Middle frontal gyrus (tissue), 1 donor: ENCODE measurements at regions not wholly inside any gene's neighbourhood (a gene's known extent, or its start where the extent isn't known, plus 50 kb on each side); places are given as distances from the start of the nearest gene placed in this dataset.

ENCODE experiments used
- DNase-seq: peaks from one replicate; pipeline ENCODE4 v3.0.0-alpha.2; 2015; ENCODE audit warnings: low spot score; ENCODE audit errors: extremely low spot score

DNA sequence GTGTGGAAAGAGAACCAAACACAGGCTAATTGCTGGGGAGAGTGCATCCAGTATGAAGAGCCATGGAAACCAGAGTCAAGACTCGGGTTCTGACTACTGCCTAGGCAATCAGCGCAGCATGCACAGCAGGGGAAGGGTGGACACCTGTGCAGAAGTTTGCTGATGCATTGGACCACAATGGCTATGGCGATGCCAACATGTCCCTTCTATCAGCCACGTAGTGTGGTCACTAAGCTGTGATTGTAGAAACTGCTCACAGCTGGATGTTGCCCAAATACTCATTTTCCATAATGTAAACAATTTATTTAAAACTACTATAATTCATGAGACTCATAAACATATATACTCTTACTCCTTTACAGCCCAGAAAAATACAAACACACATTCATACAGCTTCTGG lies 1718.2 kb downstream of the EFNB2 start:
- DNase-seq = no peak

DNA sequence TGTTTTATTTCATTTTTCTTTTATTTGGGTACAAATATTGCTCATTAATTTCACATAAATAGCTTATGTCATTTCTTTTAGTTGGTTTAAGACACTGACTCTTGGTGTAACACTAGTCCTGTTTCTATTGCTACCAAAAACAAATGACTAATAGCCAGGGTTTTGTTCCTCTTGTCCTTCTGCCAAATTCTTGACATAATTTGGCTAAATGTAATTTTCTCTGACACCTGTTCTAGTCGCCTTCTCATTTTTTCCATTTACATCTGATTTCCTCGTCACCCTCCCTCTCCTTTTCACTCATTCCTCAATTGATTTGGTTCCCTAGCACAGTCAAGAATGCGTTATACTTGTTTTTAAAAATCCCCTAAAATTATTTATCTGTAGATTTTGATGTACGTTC lies 1718.7 kb downstream of the EFNB2 start:
- no peak for DNase-seq

DNA sequence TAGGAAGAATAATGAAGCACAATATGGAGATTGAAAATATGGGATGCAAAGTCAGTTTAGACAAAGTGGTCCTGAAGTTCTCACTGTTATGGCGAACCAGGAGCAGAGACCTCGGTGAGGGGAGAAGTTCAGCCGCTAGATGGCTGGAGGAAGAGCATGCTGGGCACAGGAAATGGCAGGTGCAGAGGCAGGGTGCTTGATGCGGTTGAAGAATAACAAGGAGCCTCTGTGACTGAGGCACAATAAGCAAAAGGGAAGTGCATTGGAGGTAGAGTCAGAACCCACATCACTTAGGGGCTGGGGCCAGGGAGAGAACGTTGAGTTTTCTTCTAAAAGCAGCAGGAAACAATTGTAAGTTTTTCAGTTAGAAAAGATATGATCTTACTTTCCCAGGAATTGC lies 1725.2 kb downstream of the EFNB2 start:
- no peak for DNase-seq

DNA sequence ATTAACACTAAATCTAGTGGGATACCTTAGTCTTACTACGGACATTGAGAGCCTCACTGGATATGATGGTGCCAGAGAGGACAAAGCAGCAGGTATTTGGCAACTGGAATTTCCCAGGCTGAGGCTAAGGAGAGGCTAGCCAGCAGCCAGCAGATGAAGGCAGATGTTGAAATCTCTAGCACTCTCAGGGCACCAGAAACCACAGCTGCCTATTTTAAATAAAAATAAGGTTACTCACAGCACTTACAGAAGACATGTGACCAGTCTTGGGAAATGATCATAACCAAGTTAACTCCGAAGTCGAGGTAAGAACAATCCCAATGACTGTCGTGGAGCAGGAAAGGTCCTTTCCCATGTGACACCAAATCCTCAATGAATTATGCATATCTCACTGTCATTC lies 1726.0 kb downstream of the EFNB2 start:
- DNase-seq = no peak

DNA sequence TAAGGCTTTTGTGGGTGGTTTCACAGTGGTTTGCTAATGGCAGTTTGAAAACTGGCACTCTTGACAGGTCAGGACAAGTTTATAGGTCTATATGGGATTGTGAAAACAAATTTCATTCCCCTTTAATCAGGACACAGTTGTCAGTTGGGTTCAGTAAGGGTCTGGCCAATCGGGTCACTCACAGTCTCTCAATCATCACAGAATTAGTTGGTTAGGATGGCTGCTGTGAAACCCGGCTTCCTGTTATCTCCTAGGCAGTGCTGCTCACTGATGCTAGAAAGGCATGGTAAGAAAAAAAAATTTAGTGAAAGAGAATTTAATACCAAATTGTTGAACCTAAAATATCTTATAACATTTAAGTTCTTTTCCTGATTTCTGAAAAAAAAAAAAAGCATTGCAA lies 1730.1 kb downstream of the EFNB2 start:
- DNase-seq = no peak

DNA sequence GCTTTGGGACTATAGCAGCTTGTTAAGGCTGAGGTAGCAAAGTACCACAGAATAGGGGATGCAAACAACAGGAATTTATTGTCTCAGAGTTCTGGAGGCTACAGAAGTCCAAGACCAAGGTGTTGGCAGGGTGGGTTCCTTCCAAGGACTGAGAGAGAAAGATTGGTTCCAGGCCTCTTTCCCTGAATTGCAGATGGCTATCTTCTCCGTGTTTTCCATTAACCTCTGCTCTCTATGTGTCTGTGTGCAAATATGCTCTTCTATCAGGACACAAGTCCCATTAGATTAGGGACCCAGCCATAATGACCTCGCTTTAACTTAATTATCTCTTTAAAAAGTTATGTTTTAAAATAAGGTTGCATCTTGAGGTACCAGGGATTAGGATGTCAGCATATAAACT lies 1732.9 kb upstream of the SLC10A2 start:
- no peak for DNase-seq

DNA sequence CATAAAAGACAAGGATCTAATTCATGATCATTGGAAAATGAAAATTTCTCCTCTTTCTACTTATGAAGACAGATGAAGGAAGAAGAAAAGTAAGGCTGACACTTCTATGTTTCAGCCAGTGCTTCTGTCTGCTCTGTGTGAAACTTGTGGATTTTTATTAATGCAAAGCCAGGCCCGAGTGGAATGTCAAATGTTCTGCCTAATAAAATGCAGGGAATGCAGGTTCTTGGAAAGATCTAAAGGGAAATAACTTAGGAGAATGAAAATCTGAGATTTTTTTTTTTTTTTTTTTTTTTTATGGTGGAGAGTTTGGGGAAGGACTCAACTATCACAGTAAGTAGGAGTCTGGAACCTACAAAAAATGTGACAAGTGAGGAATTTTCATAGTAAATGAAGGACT lies 1732.3 kb upstream of the SLC10A2 start:
- DNase-seq = no peak

DNA sequence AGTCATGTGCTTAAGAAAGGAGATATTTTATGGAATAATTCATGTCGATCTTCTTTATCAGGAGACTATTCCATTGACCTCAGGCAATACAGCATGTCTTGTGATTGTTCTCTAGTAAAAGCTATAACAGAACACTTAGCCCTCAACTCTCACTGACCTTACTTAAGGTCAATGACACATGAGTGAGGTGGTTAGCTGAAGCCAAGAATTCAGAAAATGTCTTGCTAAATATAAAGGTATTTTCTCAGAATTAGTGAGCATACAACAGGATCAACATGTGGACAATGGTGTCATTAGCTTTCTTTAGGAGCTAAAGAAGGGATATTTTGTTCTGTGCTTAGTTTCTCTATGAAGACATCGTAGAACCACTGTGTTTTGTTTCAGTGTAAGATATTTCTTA lies 1730.4 kb upstream of the SLC10A2 start:
- DNase-seq = no peak

DNA sequence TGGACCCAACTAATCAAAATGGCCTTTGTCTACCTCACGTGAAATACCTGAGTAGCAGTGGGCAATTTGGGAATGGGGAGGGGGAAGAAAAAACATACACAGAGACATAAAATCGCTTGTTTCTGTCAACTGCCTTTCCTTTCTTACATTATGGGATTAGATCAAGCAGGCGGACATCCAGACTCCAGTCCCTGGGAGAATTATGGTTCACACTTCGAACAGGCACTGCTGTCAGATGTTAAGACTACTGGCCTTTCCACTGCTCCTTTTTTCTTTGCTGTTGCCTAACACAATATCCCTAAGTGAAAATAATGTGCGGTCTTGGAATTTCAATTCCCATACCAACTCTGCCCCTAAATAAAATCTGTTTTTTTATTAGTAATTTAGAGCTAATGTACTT lies 1719.7 kb upstream of the SLC10A2 start:
- no peak for DNase-seq

DNA sequence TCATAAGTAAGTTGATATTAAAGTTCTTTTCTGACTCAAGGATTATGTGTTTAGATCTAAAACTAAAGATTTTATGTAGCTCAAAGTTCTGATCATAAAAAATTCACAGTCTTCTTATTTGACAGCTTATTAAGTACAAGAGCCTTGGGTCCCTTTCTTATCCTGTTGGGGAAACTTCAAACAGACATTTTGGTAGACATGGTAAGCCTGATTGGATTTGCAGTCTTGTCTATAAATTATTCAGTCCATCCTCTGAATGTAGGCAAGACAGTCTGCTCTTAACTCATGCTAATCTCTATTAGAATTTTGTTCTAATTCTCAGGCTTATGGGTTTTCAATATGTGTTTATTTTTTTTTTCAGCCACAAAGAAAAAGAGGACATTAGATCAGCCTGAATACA lies 1718.7 kb upstream of the SLC10A2 start:
- no peak for DNase-seq

DNA sequence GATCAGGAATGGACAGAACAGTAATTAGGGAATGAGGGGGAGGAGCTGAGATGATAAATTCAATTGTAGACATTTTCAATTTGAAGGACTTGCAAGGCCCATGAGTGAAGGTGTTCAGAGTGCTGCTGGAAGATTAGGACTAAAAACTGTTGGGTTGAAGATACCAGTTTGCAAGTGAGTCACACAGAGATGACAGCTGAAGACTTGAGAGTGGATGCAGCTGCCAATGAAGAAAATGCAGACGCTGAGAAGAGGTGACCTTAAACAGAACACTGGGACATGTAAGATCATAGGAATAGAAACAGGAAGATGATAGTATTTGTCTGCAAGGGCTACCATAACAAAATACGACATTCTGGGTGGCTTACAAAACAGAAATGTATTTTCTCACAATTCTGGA lies 1716.5 kb upstream of the SLC10A2 start:
- no peak for DNase-seq

DNA sequence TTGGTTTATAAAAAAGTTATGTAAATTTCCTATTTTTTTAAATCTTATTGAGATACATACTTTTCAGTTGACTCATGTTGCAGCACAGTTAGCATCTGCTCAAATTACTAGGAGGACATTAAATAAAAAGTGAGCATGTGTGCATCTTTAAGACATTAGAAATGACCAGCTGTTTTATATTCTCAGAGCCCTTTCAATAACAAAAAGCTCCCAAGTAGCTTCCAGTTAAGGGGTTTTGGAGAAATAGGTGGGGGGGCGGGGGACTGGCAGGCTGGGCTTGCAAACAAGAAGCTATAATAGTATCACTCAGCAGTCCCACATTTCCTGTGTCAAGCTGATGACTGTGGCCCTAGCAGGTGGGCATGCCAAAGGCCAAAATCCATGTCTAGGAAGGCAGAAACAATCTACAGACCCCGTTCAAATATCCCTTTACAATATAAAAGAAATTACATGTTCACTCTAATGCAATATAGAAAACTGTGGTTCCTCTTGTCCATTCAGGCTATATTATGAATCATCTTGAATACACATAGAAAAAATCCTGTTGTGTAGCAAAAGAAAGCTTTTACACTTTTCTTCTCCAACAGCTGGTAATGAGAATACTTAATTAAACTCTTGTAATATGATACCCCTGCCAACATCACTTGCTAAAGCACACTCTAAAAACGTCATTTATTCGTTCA lies 1713.2 kb upstream of the SLC10A2 start:
- DNase-seq = no peak

DNA sequence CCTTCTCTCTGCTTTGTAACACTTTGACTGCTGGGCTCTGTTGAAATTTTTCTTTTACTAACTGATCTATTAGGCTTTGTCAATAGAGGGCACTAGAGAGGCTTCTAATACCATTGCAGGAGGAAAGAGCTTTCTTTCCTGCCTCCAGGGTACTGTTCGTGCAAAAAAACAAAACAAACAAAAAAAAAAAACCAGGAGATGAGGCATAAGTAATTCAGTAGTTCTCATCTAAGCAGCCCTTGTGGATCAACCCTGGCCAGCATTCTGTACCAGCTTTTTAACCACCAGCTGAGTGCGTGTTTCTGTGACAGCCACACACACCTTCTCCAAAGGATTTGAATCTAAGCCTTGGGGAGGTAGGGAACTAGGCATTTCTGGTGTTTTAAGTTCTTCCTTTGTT lies 1707.6 kb upstream of the SLC10A2 start:
- no peak for DNase-seq

DNA sequence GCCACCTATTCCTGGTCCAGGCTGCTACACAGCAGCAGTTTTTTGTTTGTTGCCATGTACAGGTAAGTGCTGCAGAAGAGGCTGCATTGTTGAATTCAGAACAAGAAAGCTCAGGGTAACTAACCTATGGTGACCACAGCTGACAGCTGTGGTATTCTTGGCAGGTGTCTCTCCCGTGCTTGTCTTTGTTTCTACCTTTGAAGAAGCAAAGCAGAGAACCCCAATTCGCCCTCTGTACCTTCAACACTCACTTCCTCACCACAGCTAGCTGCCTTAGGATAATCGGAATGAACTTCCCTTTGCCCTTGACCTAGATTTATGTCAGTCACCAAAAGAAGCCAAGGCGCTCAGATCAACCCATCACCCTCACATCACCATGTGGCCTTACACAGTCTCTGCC lies 1703.3 kb upstream of the SLC10A2 start:
- no peak for DNase-seq

DNA sequence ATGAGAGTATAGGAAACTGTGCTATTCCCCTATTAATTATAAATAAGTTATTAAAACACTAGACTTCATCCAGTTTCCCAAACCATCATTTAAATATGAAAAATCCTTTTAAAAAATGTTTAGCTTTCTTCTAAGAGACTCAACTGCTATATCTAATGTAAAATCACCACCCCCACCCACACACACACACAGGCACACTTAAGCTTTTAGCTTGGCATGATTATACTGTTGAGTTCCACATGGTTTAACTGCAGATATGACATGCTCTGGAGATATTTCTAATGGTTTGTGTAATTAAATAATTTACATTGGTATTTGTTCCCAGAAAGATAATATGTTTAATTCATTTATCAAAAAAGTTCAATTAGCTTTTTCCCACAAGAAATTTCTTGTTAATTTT lies 1700.1 kb upstream of the SLC10A2 start:
- no peak for DNase-seq

DNA sequence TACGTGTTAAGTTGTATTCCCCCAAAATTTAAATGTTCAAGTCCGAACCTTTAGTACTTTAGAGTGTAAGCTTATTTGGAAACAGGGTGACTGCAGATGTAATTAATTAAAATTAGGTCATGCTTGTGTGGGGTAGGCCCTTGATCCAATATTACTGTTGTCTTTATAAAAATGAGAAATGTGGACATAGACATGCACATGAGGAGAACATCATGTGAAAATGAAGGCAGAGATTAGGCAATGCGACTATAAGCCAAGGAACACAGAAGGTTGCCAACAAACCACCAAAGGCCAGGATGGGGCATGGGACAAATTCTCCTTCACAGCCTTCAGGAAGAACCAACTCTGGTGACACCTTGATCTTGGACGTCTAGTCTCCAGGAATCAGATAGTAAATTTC lies 1698.4 kb upstream of the SLC10A2 start:
- no peak for DNase-seq

DNA sequence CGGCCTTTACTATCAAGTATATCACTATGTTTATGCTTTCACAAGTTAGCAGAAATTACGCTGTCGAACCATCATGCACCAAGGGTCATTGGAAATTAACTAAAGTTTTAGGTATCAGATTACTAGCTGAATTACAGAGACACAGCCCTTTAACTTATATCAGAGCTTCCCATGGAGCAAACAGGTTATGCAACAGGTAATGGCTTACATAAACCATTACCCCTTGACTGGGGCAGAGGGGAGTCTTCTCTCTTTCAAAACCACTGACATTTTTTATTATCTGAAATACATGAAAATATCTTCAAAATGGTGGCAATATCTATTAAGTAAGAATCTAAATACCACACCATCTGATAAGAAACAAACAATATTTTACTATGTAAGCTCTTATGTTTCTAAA lies 1692.9 kb upstream of the SLC10A2 start:
- DNase-seq = no peak

DNA sequence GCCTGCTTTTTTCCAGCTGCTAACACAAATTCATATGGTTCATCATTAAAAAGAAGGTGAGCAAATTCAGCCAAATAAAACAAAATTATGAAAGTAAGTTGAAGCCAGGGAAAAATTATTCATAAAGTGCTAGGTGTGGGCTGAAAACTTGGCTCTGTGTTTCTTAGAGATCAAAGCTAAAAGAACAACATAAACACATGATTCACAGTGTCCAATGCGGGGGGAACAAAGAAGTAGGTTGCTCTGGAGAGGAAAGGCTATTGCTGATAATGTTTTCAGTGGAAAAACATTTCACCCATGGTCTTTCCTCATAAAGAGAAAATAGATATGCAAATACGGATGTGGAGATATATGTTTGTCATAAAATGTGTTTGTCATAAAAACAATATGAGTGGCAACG lies 1691.5 kb upstream of the SLC10A2 start:
- no peak for DNase-seq

DNA sequence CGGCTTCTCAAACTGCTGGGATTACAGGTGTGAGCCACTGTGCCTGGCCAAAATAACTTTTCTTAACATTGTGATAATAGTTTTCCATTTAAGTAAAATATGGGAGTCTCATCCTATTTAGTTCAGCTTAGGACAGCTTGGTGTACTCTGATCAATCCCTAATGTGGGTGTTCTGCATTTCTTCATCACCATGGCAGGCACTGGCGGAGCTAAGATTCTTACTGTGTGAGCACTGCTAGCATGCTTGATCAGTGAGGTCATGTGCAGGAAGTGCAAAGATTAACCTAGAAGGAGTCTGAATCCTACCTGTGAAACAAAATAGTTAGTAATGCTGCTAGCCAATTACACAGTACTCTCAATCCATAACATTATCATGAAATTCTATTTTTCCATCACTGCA lies 1684.2 kb upstream of the SLC10A2 start:
- no peak for DNase-seq

DNA sequence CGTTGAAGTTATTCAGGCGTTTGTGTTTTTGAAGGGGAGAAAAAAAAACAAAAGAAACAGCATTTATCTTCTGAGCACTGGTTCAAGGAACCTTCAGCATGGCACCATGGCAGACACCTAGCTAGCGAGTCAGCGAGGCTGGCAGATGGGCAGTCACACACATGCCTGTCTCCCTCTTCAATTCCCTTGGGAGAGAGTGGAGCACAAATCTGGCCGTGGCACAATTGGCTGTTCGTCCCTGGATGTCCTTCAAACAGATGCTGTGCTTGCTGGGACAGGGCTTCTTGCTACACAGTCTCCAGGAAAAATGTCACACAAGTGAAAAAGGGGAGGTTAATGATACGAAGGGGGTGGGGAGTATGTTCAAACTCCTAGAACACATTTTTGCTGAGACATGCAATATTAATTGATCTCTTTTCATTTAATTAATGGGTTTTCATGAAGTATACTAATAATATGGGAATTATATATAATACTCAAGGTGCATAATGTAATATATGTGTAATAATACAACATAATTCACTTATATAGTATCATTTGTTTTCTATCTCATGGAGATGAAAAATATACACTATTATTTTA lies 1674.5 kb upstream of the SLC10A2 start:
- no peak for DNase-seq

DNA sequence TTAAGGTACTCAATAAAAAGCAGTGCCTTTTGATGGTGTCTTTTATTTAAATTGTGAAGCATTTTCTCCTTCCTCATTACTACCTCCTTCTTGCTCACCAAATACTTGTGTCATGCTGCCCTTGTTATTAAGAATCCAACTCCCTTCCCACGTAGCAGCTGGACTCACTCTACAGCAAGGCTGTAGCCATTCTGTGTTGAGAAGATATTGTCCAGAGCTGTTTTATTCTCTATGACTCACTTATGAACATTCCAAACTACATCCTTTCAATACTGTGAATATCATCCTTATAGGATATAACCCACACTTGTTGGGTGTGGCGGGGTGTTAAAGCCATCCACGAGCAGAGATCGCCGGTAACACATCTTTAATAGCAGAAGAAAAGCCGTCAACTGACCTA lies 1671.5 kb upstream of the SLC10A2 start:
- DNase-seq = no peak

DNA sequence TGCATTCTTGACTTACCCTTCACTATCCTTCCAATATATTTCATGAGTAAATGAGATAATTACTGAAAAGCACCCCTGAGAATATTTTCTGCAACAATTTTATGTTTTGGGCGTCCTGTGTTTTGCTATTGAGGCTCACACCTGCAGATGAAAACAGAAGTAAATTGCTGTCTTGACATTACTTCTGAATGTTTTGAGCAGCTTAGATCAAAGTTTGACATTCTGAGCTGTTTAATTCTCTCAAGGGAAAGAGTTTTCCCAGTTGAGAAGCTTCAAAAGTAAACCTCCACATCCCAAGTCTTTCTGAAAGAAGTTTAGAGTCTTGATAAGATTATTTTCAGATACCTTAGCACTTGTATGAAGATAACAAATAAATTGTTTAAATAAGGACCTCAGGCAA lies 1667.2 kb upstream of the SLC10A2 start:
- DNase-seq = no peak

DNA sequence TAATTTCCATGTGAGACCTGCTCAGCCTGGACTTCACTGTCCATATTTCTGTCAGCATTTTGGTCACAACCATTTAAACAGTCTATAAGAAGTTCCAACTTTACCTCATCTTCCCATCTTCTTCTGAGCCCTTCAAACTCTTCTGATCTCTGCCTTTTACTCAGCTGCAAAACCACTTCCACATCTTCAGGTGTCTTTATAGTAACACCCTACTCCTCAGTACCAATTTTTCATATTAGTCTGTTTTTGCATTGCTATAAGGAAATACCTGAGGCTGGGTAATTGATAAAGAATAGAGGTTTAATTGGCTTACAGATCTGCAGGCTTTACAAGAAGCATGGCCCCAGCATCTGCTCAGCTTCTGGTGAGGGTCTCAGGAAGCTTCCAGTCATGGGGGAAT lies 1648.9 kb upstream of the SLC10A2 start:
- no peak for DNase-seq
